HG02763 (cell line): ENCODE measurements at regions not wholly inside any gene's neighbourhood (a gene's known extent, or its start where the extent isn't known, plus 50 kb on each side); places are given as distances from the start of the nearest gene placed in this dataset.

Experiments
- ATAC-seq: cut with Tn5 transposase; IDR thresholded peaks from one replicate; pipeline ENCODE4 v1.9.1; 2021; ENCODE audit warnings: mild to moderate bottlenecking, moderate library complexity; ENCODE audit not compliant: unreplicated experiment

DNA sequence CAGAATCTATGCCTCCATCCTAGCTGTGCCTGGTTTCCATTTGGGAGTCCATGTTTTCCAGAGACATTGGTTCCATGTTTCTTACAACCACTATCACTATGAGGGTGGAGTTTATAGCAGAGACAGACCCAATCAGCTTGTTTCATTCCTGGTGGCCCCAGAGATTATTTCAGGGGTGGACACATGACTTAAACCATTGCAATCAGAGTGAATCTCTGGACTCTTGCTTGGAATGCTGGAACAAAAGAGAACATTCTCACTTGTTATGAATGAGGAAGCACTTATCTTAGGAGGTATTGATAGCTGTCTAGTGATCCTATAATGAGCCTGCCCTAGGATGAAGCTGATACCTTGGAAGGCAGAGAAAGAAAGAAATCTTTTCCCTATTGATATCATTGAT lies 250.3 kb downstream of the ATG4C start:
- no peak for ATAC-seq

DNA sequence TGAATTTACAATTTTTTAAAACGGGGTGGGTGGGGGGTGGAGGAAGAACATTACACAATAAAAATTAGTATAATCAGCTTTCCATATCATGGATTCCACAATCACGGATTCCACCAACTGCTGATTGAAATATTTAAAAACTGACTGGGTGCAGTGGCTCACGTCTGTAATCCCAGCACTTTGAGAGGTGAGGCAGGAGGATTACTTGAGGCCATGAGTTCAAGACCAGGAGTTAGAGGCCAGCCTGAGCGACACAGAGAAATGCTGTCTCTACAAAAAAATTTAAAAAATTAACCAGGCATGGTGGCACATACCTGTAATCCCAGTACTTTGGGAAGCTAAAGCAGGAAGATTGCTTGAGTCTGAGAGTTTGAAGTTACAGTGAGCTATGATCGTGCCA lies 254.7 kb downstream of the ATG4C start:
- no peak for ATAC-seq

DNA sequence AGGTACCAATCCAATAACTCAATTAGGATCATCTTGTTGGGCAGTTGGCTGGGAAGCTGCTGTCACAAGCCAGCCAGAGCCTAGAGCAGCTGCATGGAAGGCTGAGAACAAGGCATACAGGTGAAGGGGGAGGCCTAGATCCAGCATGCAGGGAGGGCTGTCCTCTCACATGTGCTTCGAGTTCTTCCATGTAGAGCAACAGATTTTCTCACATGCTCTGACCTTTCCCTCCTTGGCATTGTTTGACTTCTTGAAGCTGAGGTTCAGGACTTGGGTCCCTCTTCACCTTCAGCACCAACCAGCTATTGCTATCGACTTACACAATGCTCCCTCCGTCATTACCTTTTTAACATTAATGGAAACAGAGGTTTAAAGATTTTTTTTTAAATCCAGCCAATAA lies 257.7 kb downstream of the ATG4C start:
- ATAC-seq, result no peak

DNA sequence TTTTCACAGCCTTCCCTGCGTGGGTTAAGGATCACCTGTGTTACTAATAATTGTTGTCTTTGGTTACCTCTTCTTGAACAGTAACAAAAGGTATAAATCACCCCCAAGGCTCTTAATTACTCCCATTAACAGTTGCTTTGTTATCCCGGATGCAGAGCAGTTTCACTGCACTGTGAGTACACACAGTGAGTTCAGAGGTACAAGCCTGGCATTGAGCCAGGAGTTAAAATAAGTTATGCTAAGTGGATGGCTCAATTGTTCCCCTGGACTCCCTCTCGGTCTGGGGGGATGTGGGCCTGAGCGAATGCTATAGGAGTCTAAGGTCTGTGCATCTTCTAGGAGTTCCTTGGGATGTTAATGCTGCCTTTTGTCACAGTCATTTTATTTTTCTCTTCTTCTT lies 258.3 kb downstream of the ATG4C start:
- ATAC-seq, result no peak

- ATAC-seq, result no peak
Observed at GRCh38 chr1:63046539-63046938, 262.6 kb downstream of the ATG4C start.

GRCh38 chr1:63049135-63049534 lies 265.2 kb downstream of the ATG4C start:
- no peak for ATAC-seq

DNA sequence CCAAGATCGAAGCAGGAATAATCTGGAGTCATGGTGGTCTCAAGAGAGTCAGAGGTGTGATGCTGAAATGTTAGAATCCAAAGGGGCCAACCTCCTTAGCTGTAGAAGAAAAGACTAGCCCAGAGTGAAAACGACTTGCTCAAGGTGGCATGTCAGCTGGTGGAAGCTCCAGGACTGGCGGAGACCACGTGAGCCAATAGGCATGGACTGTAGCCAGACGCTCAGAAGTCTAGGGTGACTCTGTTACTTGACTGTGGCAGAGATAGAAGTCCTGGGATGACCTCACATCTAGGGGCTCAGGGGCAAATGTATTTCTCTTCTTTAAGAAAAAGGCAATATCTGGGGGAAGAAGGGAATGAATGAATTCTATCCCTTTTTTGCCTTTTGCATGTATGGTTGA lies 267.4 kb downstream of the ATG4C start:
- no peak for ATAC-seq

DNA sequence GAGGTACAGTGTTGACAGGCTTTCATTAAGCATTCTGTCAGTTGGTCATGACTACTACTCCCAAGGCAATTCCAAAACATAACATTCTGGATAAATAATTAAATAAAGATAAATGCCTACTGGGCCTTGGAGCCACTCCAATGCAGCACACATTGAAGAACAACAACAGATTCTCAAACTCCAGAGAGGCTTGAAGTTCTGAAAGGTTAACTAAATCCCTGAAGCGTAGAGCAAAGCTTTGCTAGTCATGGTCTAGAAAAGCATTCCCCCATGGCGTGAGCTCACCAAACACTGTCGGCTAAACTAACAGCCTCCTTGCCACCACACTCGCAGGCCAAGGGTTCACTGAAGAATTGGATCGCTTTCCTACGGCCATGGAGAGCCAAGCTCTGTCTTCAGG lies 268.0 kb downstream of the ATG4C start:
- ATAC-seq, result no peak

GRCh38 chr1:63054184-63054583 lies 268.2 kb upstream of the FOXD3 start:
- no peak for ATAC-seq

DNA sequence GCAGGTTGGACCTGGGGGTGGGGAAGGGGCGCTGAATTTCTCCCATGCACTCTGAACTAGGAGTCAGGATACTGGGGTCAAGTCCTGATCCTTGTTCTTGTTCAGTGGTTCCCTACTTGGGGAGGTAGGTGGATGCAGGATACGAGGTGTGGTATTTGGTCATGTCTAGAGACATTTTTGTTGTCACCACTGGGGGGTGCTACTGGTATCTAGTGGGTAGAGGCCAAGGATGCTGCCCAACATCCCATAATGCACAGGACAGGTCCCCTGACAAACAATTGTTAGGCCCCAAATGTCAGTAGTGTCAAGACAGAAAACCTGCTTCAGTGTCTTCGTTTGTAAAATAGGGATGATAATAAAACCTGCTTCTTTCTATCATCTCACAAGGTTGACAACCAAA lies 259.0 kb upstream of the FOXD3 start:
- ATAC-seq, result no peak

DNA sequence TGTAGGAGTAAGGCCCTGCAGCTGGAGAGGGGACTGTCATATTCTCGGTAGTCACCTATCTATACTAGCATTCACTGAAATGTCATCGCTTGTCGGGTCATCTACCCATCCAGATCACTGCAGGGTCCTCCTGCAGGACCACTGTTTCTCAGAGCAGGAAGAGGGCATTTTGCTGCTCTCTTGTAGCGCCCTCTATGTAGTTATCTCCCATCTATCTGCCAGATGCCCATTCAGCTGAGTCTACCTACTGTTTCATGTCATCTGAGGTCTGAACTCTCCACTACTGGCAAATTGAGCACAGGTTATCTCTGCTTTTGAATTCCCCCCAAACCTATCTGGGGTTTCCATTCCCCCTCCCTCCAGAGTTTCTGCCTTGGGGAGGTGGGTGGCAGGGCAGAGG lies 258.2 kb upstream of the FOXD3 start:
- no peak for ATAC-seq

DNA sequence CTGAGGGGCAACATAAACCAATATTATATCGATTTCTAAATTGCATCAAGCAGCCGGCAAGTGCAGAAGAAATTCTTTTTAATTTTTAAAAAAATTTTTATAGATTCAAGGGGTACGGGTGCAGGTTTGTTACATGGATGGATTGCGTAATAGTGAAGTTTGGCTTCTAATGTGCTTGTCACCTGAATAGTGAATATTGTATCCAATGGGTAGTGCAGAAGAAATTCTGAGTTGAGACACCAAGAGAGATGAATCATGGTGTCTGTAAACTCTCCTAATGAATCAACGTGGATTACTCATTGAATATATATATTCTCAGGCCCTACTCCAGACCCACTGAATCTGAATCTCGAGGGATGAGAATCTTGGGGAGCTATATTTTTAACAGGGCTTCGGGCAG lies 253.7 kb upstream of the FOXD3 start:
- ATAC-seq, result no peak

DNA sequence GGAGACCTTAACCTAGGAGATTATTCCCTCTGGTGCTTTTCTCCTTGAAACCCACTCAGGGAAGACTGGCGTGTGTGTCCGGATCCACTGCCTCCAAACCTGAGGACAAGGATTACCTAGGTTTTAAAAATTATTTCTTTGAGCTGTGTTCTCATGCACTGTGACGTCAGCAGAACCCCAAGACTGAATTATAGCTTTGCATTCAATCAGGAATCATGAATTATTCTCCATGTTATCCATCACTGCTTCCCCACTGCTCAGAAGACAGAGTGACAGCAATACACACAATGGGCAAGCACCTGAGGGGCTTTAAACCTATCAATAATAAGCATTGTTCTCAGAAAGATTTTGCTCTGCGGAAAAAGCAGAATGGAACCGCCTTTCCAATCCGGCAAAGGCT lies 253.2 kb upstream of the FOXD3 start:
- no peak for ATAC-seq

DNA sequence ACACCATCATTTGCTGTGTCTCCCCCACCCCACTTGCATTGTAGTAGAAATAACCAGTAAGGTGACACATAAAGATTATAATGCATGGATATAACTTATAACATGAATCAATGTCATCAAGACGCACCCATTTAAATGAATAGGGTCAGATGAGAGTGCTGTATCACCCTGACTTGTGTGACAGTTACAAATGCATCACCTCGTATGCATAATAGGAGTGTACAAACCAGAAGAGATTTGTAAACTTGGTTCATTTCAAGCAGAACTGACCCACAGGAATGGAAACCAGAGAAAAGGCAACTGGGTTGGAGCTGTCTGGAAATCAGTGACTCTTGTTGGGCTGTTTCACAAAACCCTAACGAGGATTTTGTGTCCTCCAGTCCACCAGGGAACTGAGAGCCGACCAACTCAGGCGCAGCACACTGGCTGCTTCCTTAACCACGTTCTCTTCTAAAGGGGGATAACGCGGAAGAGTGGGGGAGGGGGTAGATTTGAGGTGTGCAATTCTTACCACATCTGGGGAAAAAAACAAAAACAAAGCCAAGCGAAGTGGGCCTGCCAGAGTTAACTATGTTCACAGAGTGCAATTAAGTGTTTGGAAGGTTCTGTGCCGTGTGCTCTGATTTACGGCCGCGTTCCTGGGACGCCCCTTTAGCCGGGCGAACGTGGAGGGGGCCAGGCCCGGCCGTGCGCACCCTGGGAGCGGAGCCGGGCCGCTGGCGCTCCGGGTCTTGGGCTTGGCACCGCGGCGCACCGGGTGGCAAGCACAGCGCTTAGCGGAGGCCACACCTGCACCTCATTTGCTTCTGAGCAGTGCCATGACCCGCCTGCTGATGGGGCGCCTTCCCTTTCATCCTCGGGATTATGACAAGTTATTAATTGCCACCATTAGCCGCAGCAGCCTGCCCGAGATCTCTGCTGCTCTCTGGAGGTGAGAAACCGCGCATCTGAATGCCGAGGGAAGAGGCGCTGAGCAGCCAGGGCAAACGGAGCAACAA lies 248.8 kb upstream of the FOXD3 start:
- no peak for ATAC-seq

DNA sequence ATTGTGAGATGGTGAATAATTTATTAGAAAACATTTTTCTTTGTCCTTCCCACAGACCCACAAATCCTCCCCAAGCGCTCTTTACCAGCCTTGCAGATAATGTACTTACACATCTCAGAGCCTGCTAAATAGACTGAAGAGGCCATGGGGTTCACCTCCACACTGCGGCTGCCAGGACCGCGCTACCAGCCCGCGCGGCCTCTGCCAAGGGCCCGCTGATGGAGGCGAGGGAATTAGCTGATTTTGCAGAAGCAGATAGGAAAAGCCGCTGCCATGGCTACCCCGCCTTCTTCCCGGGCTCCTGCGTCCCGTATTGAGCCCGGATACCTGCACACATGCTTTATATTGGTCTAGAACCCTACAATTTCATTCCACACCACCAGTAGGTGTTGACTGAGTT lies 248.0 kb upstream of the FOXD3 start:
- no peak for ATAC-seq

- no peak for ATAC-seq
Observed at GRCh38 chr1:63082766-63083165, 239.6 kb upstream of the FOXD3 start.

GRCh38 chr1:63087966-63088365 lies 234.4 kb upstream of the FOXD3 start:
- ATAC-seq, result no peak

DNA sequence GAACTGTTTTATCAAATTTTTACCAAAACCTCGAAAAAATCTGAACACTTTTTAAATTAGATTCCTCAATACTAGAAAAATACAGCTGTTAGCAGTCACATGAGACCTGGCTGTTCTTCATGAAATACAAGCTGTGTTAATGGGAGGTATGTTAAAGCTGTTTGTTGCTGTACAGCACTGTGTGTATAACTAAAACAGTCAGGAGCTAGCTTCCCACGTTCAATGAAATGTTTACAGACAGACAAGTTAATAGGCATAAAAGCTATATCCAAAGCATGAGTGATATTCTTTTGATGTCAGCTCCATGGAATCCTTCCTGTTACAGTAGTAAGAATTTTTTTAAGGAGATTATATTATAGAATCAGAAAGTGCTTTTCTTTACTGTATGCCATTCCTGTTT lies 223.2 kb upstream of the FOXD3 start:
- no peak for ATAC-seq

- ATAC-seq, result no peak
Observed at GRCh38 chr1:63101336-63101735, 221.0 kb upstream of the FOXD3 start.

- ATAC-seq, result no peak
Observed at GRCh38 chr1:63103682-63104081, 218.7 kb upstream of the FOXD3 start.

DNA sequence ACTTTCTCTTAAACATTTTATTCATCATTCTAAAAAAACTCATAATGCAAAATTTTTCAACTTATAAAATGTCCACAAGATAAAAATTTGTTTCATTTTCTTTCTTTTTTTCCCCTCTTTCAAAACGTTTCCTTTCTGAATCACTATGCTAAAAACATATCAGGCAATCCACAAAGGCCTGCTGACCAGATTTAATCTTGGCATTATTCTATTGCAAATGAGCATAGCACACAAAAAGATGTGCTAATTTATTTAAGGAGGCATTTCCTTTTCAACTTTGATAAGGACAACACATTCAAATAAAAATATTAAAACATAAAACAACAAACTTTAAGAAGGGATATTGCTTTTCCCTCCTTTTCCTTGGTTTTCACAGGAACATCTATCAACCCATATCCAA lies 215.3 kb upstream of the FOXD3 start:
- ATAC-seq, result no peak

- no peak for ATAC-seq
Observed at GRCh38 chr1:63108206-63108605, 214.2 kb upstream of the FOXD3 start.
